ENCODE measurements at regions not wholly inside any gene's neighbourhood (a gene's known extent, or its start where the extent isn't known, plus 50 kb on each side); places are given as distances from the start of the nearest gene placed in this dataset.

- TF ChIP-seq PATZ1 (CRISPR knock-in tag; IDR thresholded peaks at IDR 0.05; ENCODE audit: borderline replicate concordance) = no peak
Measured at GRCh38 chr17:65473985-65474384, 87.5 kb downstream of the AXIN2 start (continued).

GRCh38 chr17:65473363-65473762 is 88.1 kb downstream of the AXIN2 start:
- no peak for DNase-seq (ENCODE audit: extremely low read depth in 1 of 4, low spot score in 3 of 4)
- intact Hi-C loops (cut with micrococcal nuclease) = no loop called here
- H3K4me1 ChIP-seq (replicated peaks in 1 of 2; ENCODE audit: control insufficient read depth in 2 of 2, insufficient read depth in 2 of 2, low read length in 2 of 2) = no peaks in the 10 kb centered on the region
- H3K36me3 ChIP-seq (ENCODE audit: control insufficient read depth, insufficient read depth, low read length) = no peaks in the 10 kb centered on the region
- POLR2A ChIA-PET = interaction anchor here (0.9 kb wide), 1 partner anchor 9 kb away, joined by 5 read pairs; no protein-coding TSS in a partner anchor
- BruUV-seq (replicated peaks) = no TSS peak
- H3K27ac ChIP-seq (ENCODE audit: extremely low read depth, low read depth, low read length) = no peak overlapping the region
- CTCF ChIA-PET (ENCODE audit: low intra/inter-chr PET ratio) = no interaction called here
- in situ Hi-C loops (cut with MboI) = no loop called here
- H3K79me2 ChIP-seq (ENCODE audit: control insufficient read depth, insufficient read depth, low read length) = no peaks in the 10 kb centered on the region
- H3K9me1 ChIP-seq (ENCODE audit: control insufficient read depth, insufficient read depth, low read length) = no peaks in the 10 kb centered on the region
- peaks cover 2 to 10% of the 10 kb centered on the region in 2 experiments; a peak in 3 of 5 replicates for H3K27me3 ChIP-seq (ENCODE audit: control insufficient read depth in 2 of 2, insufficient read depth in 2 of 2, low read length in 2 of 2)
- no peaks in the 10 kb centered on the region for H3K9me3 ChIP-seq (replicated peaks; ENCODE audit: control insufficient read depth, insufficient read depth, low read depth, low read length)
- H3K9ac ChIP-seq (ENCODE audit: insufficient read depth in 1 of 2, low read depth in 2 of 2, low read length in 2 of 2) = no peak overlapping the region
- WGBS (ENCODE audit: insufficient coverage, low coverage, missing lambda C conversion rate) = 3% methylated on average over 6 of the region's 6 CpGs
- FAIRE-seq = no peak
- H2AFZ ChIP-seq (ENCODE audit: low read depth, low read length) = no peak overlapping the region
- no peaks in the 10 kb centered on the region for H4K20me1 ChIP-seq (replicated peaks; ENCODE audit: control insufficient read depth, insufficient read depth, low read length)
- H3K4me2 ChIP-seq (ENCODE audit: insufficient read depth, low read length) = no peak overlapping the region
- ATAC-seq = no peak
- no peak overlapping the region for H3K4me3 ChIP-seq
- TF ChIP-seq ETS1 (conservative IDR thresholded peaks at IDR 0.05; ENCODE audit: control insufficient read depth, low read depth, low read length) (no peak), ETV1 (tag; conservative IDR thresholded peaks at IDR 0.05; ENCODE audit: low read depth) (no peak), HCFC1 (IDR thresholded peaks at IDR 0.05; ENCODE audit: low read depth, low read length) (no peak), ATF7 (IDR thresholded peaks at IDR 0.05) (no peak), SNIP1 (IDR thresholded peaks at IDR 0.05; ENCODE audit: low read depth) (no peak), GTF2A2 (tag; IDR thresholded peaks at IDR 0.05) (no peak), ZBTB49 (CRISPR knock-in tag; IDR thresholded peaks at IDR 0.05; ENCODE audit: borderline replicate concordance) (no peak)
